NCI-H524 treated with DMSO at 0.1 percent for 48 hours (cell line): ENCODE measurements at regions not wholly inside any gene's neighbourhood (a gene's known extent, or its start where the extent isn't known, plus 50 kb on each side); places are given as distances from the start of the nearest gene placed in this dataset.

Experiments
- DNase-seq: peaks from one replicate; lab custom pipeline; 2025; lab: John Stamatoyannopoulos, UW

GRCh38 chr6:85127696-85128243, 322.1 kb upstream of the NT5E start:
- DNase-seq = no peak

GRCh38 chr6:85127168-85127498, 322.8 kb upstream of the NT5E start:
- DNase-seq = no peak

GRCh38 chr6:85126485-85127167, 323.3 kb upstream of the NT5E start:
- DNase-seq = no peak

GRCh38 chr6:85125526-85125925, 324.4 kb upstream of the NT5E start:
- DNase-seq = no peak

- no peak for DNase-seq
Measured at GRCh38 chr6:85124472-85125354, 325.2 kb upstream of the NT5E start.

- no peak for DNase-seq
Measured at GRCh38 chr6:85121158-85121557, 328.7 kb upstream of the NT5E start.

GRCh38 chr6:85118652-85119235, 331.1 kb upstream of the NT5E start:
- DNase-seq = no peak

GRCh38 chr6:85118233-85118632, 331.6 kb upstream of the NT5E start:
- DNase-seq = no peak

GRCh38 chr6:85116475-85116874, 333.4 kb upstream of the NT5E start:
- no peak for DNase-seq

GRCh38 chr6:85115876-85116275, 334.0 kb upstream of the NT5E start:
- DNase-seq = no peak

GRCh38 chr6:85115376-85115775, 334.5 kb upstream of the NT5E start:
- no peak for DNase-seq

GRCh38 chr6:85114581-85114935, 335.3 kb upstream of the NT5E start:
- DNase-seq = no peak

GRCh38 chr6:85113934-85114580, 335.8 kb upstream of the NT5E start:
- DNase-seq = no peak

GRCh38 chr6:85112540-85112939, 337.3 kb upstream of the NT5E start:
- DNase-seq = no peak

GRCh38 chr6:85111481-85112011, 338.3 kb upstream of the NT5E start:
- DNase-seq = no peak

GRCh38 chr6:85110943-85111342, 338.9 kb upstream of the NT5E start:
- DNase-seq = no peak

- DNase-seq = no peak
Measured at GRCh38 chr6:85107701-85108100, 342.2 kb upstream of the NT5E start.

- no peak for DNase-seq
Measured at GRCh38 chr6:85096976-85097375, 332.6 kb upstream of the TBX18 start.

- no peak for DNase-seq
Measured at GRCh38 chr6:85092226-85092625, 327.8 kb upstream of the TBX18 start.

- DNase-seq = no peak
Measured at GRCh38 chr6:85089255-85089654, 324.9 kb upstream of the TBX18 start.

- no peak for DNase-seq
Measured at GRCh38 chr6:85085875-85086274, 321.5 kb upstream of the TBX18 start.

- DNase-seq = no peak
Measured at GRCh38 chr6:85081102-85081501, 316.7 kb upstream of the TBX18 start.
